ENCODE measurements at regions not wholly inside any gene's neighbourhood (a gene's known extent, or its start where the extent isn't known, plus 50 kb on each side); places are given as distances from the start of the nearest gene placed in this dataset.

- TF ChIP-seq CTCF (IDR thresholded peaks at IDR 0.05; ENCODE audit: control extremely low read depth in 1 of 3, insufficient read depth in 1 of 3, low read depth in 1 of 3, low read length in 3 of 3): no peak
- TF ChIP-seq POLR2A (IDR thresholded peaks at IDR 0.05; ENCODE audit: control extremely low read depth in 1 of 2, low read depth in 2 of 2, low read length in 2 of 2): no peak
- TF ChIP-seq RFX5 (IDR thresholded peaks at IDR 0.05; ENCODE audit: borderline replicate concordance, low read depth, low read length): no peak
- TF ChIP-seq TAF7 (optimal IDR thresholded peaks at IDR 0.05; ENCODE audit: borderline replicate concordance, low read depth, low read length): no peak
- no peak for TF ChIP-seq MAX (IDR thresholded peaks at IDR 0.05)
- no peak for TF ChIP-seq CBX5 (IDR thresholded peaks at IDR 0.05; ENCODE audit: low read depth, low read length)
- no peak for TF ChIP-seq SIX5 (IDR thresholded peaks at IDR 0.05; ENCODE audit: low read depth, low read length)
These were observed 129.9 kb upstream of the TSC22D2 start for GRCh38 chr3:150278195-150278594.
